GM18858 (cell line): ENCODE measurements at regions not wholly inside any gene's neighbourhood (a gene's known extent, or its start where the extent isn't known, plus 50 kb on each side); places are given as distances from the start of the nearest gene placed in this dataset.

ENCODE experiments used
- ATAC-seq: cut with Tn5 transposase; IDR thresholded peaks from one replicate; pipeline ENCODE4 v1.9.1; 2021; ENCODE audit not compliant: unreplicated experiment

DNA sequence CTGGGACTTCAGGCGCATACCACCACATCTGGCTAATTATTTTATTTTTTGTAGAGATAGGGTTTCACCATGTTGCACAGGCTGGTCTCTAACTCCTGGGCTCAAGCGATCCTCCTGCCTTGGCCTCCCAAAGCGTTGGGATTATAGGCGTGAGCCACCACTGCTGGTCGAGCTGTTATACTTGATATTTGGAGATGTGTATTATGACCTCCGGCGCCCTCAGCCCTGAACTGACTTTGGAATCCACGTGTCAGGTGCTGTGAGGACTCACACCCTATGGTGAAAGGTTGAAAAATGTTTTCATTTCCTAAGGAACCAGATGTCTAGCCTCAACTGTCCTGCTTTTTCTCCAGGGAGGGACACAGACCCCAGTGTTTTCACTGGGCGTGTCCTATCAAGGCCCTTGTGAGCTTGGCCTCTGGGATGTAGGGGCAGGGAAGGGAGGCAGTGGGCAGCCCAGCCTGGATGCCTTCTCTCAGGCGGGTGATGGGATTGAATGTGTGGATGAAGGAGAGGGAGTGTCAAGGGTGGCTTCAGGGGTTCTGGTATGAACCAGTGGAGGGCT lies 56.4 kb upstream of the HAAO start:
- ATAC-seq: no peak

- no peak for ATAC-seq
Observed at GRCh38 chr2:42848265-42848664, 55.9 kb upstream of the HAAO start.

DNA sequence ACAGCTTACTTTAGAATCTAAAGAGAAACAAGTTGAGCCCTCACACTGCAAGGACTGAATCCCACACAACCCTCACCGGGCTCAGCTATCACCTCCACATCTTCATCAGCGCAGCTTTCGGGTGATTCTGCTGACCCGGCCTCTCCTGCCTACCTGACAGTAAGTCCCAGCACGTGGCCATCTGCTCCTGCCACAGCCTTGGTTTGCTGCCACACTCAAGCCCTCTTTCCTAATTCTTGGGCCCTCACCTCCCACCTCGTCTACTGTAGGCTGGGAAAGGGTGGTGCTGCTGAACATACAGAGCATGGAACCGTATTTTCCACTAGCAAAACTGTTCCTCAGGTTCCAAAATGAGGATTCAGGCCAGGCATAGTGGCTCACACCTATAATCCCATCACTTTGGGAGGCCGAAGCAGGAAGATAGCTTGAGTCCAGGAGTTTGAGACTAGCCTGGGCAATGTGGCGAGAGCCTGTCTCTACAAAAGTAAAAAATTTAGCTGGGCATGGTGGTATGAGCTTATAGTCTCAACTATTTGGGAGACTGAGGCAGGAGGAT lies 55.3 kb upstream of the HAAO start:
- no peak for ATAC-seq

GRCh38 chr2:42846932-42847595 lies 54.7 kb upstream of the HAAO start:
- no peak for ATAC-seq

- no peak for ATAC-seq
Observed at GRCh38 chr2:42846026-42846425, 53.6 kb upstream of the HAAO start.

DNA sequence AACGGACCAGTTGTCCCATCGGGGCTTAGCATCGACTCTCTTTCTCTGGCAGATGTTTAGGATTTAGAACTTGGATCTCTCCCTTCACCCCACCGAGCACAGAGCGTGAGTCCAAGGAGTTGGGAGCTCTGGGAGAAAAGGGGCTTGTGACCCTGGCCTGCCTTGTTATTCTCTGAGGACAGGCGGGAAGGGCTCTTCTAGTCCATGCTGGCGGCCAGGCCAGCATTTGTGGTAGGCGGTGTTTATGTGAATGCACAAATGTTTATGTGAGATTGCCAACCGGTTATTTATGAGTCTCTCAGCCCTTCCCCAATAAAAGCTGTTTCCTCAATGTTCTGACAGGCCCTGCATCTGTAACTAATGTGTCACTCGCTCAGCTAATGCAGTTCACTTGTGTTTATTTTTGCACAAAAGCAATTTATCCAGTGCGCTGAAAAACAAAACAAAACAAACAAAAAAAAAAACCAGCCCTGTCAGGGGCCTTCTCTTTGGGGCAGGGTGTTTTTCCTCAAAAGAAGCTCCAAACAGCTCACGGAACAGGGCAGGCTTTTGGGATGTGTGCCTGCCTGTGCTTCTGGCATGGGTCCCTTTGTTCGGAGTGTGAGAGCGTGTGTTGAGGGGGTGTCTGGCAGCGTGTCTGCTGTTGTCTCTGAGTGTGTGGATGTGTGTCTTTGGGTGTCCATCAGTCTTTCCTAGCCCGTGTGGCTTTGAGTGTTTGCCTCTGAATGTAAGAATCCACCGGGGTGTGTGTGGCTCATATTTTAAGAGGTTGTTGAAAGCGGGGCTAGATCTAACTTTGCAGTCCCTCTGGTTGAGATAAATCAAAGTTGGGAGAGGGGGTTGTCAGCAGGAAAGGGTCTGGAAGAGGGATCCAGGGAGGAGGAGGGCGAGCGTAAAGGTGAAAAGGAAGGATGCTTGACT lies 52.8 kb upstream of the HAAO start:
- ATAC-seq: no peak

DNA sequence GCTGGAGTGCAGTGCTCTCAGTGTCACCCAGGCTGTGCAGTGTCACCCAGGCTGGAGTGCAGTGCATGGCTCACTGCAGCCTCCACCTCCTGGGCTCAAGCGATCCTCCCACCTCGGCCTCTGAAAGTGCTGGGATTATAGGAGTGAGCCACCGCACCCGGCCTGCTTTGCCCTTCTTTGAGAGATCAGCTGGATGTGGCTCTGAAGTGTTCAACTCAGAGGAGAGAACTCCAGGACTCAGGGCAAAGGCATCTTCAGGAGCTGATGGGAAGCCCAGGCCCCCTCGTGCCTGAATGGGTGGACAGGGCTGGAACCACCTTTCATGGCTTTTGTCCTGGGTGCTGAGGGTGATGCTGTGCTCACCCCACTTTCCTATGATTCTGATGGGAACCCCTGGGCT lies 52.0 kb upstream of the HAAO start:
- ATAC-seq: no peak

DNA sequence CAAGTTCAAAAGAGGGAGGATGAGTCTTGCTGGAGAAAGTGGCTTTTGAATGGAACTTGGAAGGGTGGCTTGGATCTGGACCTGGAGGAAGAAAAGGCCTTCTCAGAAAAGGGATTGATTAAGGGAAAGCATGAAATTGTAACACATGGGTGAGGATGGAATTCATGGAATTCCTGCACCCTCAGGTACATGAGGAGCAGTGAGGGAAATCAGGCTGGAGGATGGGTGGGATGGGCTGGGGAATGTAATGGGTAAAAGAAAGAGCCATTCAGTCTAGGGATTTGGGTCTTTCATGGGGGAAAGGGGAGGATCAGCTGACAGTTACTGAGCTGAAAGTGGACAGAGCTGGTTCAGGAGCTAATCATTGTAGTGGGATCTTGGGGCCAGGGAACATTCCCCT lies 51.2 kb upstream of the HAAO start:
- ATAC-seq: no peak

DNA sequence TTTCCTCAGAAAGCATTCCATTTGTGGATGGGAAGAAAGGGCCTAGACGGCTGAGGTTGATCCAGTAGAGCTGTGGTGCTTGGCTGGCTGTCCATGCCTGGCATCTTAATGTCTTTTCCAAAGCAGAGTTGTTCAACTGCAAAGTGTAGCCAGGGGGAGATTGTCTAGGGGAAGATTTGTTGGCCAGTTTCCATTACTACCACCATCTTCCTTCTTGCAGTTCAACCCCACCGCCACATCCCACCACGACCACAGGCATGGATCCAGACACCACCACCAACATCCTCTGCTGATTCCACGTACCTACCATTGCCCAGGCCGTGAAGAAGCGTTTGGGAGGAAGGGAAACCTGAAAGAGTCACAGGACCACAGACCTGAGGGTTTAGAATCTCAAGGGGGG lies 50.7 kb upstream of the HAAO start:
- no peak for ATAC-seq

DNA sequence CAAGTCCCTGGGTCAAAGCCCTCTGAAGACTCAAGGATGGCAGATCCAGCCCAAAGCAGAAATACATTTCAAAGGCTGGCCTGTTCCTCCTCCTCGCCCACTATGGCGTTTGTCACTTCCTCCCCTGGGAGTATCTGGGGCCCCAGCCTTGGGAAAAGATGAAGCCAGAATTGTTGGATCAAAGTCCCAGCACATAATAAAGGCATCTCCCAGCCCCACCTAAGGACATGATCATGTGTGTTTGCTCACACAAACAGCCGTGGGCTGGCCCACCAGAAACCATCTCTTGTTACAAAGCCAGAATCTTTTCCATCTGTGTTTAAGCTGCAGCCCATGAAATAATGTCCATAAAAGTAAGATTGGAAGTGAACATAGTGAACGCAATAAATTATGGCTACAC lies 50.1 kb upstream of the HAAO start:
- no peak for ATAC-seq
